Body of pancreas (tissue), 4 donors: ENCODE measurements at regions not wholly inside any gene's neighbourhood (a gene's known extent, or its start where the extent isn't known, plus 50 kb on each side); places are given as distances from the start of the nearest gene placed in this dataset.

Experiments used
- POLR2A ChIP-seq, 3 donors: fragments of 450-650 bp; IDR thresholded peaks; one replicate each; pipeline ENCODE4 v1.6.1; 2016; ENCODE audit warnings: antibody characterized with exemption in 3 of 3, mild to moderate bottlenecking in 2 of 3
- TF ChIP-seq, protein P1 (sequence below), 7 experiments: fragments of 450-650 bp in 4 of 7; fragments of 200-600 bp in 3 of 7; sonication (generic) in 3 of 7; IDR thresholded peaks; one replicate each; pipeline ENCODE4 v1.5.1; 2016 to 2019; ENCODE audit warnings: antibody characterized with exemption in 7 of 7

DNA sequence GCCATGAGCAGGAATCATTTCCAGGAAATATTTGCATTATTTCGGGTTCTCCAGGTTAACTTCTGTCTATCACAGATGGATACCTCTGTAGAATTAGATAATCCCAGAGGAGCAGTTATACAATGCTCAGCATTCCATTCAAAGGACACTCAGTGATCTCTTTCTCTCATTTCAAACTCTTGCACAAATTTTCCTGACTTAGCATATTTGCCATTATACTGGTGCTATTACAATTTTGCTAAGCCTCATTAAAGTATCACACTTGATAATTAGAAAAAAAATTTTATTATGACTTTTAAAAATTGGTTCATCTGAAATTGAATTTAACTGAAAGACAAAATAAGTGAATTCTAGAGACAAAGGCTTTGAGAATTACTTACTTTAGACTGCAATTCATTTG lies 469.0 kb downstream of the EPHA3 start:
- no peak for TF ChIP-seq POLR2A (IDR thresholded peaks at IDR 0.05)
- TF ChIP-seq, protein P1, sequence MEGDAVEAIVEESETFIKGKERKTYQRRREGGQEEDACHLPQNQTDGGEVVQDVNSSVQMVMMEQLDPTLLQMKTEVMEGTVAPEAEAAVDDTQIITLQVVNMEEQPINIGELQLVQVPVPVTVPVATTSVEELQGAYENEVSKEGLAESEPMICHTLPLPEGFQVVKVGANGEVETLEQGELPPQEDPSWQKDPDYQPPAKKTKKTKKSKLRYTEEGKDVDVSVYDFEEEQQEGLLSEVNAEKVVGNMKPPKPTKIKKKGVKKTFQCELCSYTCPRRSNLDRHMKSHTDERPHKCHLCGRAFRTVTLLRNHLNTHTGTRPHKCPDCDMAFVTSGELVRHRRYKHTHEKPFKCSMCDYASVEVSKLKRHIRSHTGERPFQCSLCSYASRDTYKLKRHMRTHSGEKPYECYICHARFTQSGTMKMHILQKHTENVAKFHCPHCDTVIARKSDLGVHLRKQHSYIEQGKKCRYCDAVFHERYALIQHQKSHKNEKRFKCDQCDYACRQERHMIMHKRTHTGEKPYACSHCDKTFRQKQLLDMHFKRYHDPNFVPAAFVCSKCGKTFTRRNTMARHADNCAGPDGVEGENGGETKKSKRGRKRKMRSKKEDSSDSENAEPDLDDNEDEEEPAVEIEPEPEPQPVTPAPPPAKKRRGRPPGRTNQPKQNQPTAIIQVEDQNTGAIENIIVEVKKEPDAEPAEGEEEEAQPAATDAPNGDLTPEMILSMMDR (IDR thresholded peaks at IDR 0.05), result no peak
